Esophagus squamous epithelium (tissue), 5 donors: ENCODE measurements at regions not wholly inside any gene's neighbourhood (a gene's known extent, or its start where the extent isn't known, plus 50 kb on each side); places are given as distances from the start of the nearest gene placed in this dataset.

Source experiments
- DNase-seq: peaks from one replicate; lab custom pipeline; 2025; lab: John Stamatoyannopoulos, UW
- H3K27ac ChIP-seq, 4 donors: fragments of 200-600 bp; sonication (generic); one replicate each; pipeline ENCODE4 v1.5.1; 2016 to 2019; ENCODE audit warnings: mild to moderate bottlenecking in 1 of 4
- H3K27me3 ChIP-seq, 4 donors: fragments of 200-600 bp; sonication (generic); 1 replicate in 3 of 4; 2 replicates in 1 of 4; pipeline versions ENCODE4 v1.5.1 to v1.6.0; 2017 to 2021; ENCODE audit warnings: antibody characterized with exemption in 1 of 4
- H3K36me3 ChIP-seq, 3 donors: fragments of 200-600 bp; sonication (generic); one replicate each; pipeline ENCODE4 v1.5.1; 2016 to 2019
- H3K4me1 ChIP-seq, 3 donors: fragments of 200-600 bp; sonication (generic); one replicate each; pipeline ENCODE4 v1.5.1; 2017 to 2019
- H3K4me3 ChIP-seq, 4 donors: fragments of 200-600 bp; sonication (generic); 1 replicate in 3 of 4; 2 replicates in 1 of 4; pipeline ENCODE4 v1.5.1; 2016 to 2019; ENCODE audit warnings: mild to moderate bottlenecking in 2 of 4, moderate library complexity in 1 of 4
- H3K9me3 ChIP-seq, 3 donors: fragments of 200-600 bp; sonication (generic); one replicate each; pipeline ENCODE4 v1.5.1; 2016 to 2019
- CTCF ChIP-seq, 6 experiments: fragments of 450-650 bp in 4 of 6; fragments of 200-600 bp in 2 of 6; sonication (generic) in 2 of 6; IDR thresholded peaks; one replicate each; pipeline ENCODE4 v1.5.1; 2016 to 2019; ENCODE audit warnings: antibody characterized with exemption in 6 of 6, mild to moderate bottlenecking in 4 of 6, moderate library complexity in 4 of 6
- POLR2A ChIP-seq, 4 donors: fragments of 450-650 bp; IDR thresholded peaks; one replicate each; pipeline ENCODE4 v1.6.1; 2017; ENCODE audit warnings: antibody characterized with exemption in 4 of 4, mild to moderate bottlenecking in 4 of 4, moderate library complexity in 3 of 4
- WGBS, 2 donors: methylation state at CpG; one replicate each; pipeline ENCODE4 v1.1.5; 2018; 5-methylcytosine and 5-hydroxymethylcytosine counted together
- intact Hi-C: fragments of 100-400 bp; cut with DNase I; formaldehyde crosslinking; loops from one replicate; pipeline ENCODE4 v1.15.0; 2022
- donor health status: DM: yes; HTN: yes; CAD: no.

GRCh38 chr4:158322109-158322508, 111.8 kb downstream of the TMEM144 start:
- Histone ChIP-seq H3K4me3 (no peak overlapping the region), H3K27me3 (no peaks in the 10 kb centered on the region), H3K9me3 (no peaks in the 10 kb centered on the region), H3K27ac (no peak overlapping the region), H3K36me3 (no peaks in the 10 kb centered on the region), H3K4me1 (no peaks in the 10 kb centered on the region)
- TF ChIP-seq POLR2A (IDR thresholded peaks at IDR 0.05): no peak
- no peak for TF ChIP-seq CTCF (IDR thresholded peaks at IDR 0.05)
- no peak for DNase-seq
- intact Hi-C loops: no loop called here
- 11 to 40% methylated on average over 1 of the region's 1 CpG for WGBS, 2 donors

- no peak for DNase-seq
- no peaks in the 10 kb centered on the region for H3K9me3 ChIP-seq
- 36 to 61% methylated on average over 4 to 5 of the region's 5 CpGs for WGBS, 2 donors
- no peak overlapping the region for H3K27ac ChIP-seq
- no peaks in the 10 kb centered on the region for H3K27me3 ChIP-seq
- no peaks in the 10 kb centered on the region for H3K36me3 ChIP-seq
- no peak overlapping the region for H3K4me3 ChIP-seq
- TF ChIP-seq POLR2A (IDR thresholded peaks at IDR 0.05): no peak
- no peak for TF ChIP-seq CTCF (IDR thresholded peaks at IDR 0.05)
- intact Hi-C loops: no loop called here
- H3K4me1 ChIP-seq: no peaks in the 10 kb centered on the region
These were observed 117.2 kb downstream of the TMEM144 start for GRCh38 chr4:158327525-158327924.

GRCh38 chr4:158331863-158332262, 121.6 kb downstream of the TMEM144 start:
- no peaks in the 10 kb centered on the region for H3K4me1 ChIP-seq
- H3K9me3 ChIP-seq: no peaks in the 10 kb centered on the region
- intact Hi-C loops: no loop called here
- no peaks in the 10 kb centered on the region for H3K27me3 ChIP-seq
- H3K36me3 ChIP-seq: no peaks in the 10 kb centered on the region
- no peak for DNase-seq
- TF ChIP-seq POLR2A (IDR thresholded peaks at IDR 0.05): no peak
- TF ChIP-seq CTCF (IDR thresholded peaks at IDR 0.05): no peak
- H3K27ac ChIP-seq: no peak overlapping the region
- H3K4me3 ChIP-seq: no peak overlapping the region

GRCh38 chr4:158333820-158334219, 123.5 kb downstream of the TMEM144 start:
- Histone ChIP-seq H3K27me3 (no peaks in the 10 kb centered on the region), H3K9me3 (no peaks in the 10 kb centered on the region), H3K4me3 (no peak overlapping the region), H3K27ac (no peak overlapping the region), H3K36me3 (no peaks in the 10 kb centered on the region), H3K4me1 (no peaks in the 10 kb centered on the region)
- TF ChIP-seq CTCF (IDR thresholded peaks at IDR 0.05) (no peak), POLR2A (IDR thresholded peaks at IDR 0.05) (no peak)
- WGBS, 2 donors: 85 to 92% methylated on average over 3 of the region's 3 CpGs
- intact Hi-C loops: no loop called here
- DNase-seq: no peak

GRCh38 chr4:158341896-158342295, 131.6 kb downstream of the TMEM144 start:
- H3K4me1 ChIP-seq: no peaks in the 10 kb centered on the region
- no peak overlapping the region for H3K4me3 ChIP-seq
- no peaks in the 10 kb centered on the region for H3K36me3 ChIP-seq
- H3K27ac ChIP-seq: no peak overlapping the region
- intact Hi-C loops: no loop called here
- H3K27me3 ChIP-seq: no peaks in the 10 kb centered on the region
- WGBS, 2 donors: 54 to 63% methylated on average over 1 of the region's 1 CpG
- no peaks in the 10 kb centered on the region for H3K9me3 ChIP-seq
- no peak for DNase-seq
- TF ChIP-seq POLR2A (IDR thresholded peaks at IDR 0.05) (no peak), CTCF (IDR thresholded peaks at IDR 0.05) (no peak)
